AG09319 (cell line): ENCODE measurements at regions not wholly inside any gene's neighbourhood (a gene's known extent, or its start where the extent isn't known, plus 50 kb on each side); places are given as distances from the start of the nearest gene placed in this dataset.

Experiments used
- DNase-seq: peaks from one replicate; pipeline ENCODE4 v3.0.0-alpha.2; 2010; ENCODE audit warnings: low read depth; ENCODE audit errors: extremely low read depth
- TF ChIP-seq, protein P1 (sequence below): IDR thresholded peaks from 2 replicates; pipeline ENCODE4 v1.5.1; 2011; ENCODE audit warnings: low read depth, mild to moderate bottlenecking, inconsistent platforms, low read length, moderate library complexity

DNA sequence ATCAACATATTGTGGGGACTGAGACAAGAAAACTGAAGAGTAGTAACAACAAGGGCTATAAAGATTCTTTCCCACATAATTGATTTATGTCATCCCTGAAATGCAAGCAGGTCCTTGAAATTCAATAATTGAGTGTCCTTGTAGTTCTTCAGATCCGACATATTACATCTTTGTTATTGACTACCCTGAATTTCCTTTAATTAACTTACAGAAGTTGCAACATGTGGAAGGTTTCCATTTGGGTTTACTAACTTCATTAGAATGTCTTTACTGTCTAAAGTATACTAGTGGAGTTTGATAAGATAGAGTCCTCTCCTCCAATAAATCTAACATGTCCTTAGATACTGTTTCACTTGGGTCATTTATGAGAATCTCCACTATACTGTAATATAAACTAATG is 951.8 kb downstream of the SLC6A15 start:
- no peak for DNase-seq
- TF ChIP-seq, protein P1, sequence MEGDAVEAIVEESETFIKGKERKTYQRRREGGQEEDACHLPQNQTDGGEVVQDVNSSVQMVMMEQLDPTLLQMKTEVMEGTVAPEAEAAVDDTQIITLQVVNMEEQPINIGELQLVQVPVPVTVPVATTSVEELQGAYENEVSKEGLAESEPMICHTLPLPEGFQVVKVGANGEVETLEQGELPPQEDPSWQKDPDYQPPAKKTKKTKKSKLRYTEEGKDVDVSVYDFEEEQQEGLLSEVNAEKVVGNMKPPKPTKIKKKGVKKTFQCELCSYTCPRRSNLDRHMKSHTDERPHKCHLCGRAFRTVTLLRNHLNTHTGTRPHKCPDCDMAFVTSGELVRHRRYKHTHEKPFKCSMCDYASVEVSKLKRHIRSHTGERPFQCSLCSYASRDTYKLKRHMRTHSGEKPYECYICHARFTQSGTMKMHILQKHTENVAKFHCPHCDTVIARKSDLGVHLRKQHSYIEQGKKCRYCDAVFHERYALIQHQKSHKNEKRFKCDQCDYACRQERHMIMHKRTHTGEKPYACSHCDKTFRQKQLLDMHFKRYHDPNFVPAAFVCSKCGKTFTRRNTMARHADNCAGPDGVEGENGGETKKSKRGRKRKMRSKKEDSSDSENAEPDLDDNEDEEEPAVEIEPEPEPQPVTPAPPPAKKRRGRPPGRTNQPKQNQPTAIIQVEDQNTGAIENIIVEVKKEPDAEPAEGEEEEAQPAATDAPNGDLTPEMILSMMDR: no peak

DNA sequence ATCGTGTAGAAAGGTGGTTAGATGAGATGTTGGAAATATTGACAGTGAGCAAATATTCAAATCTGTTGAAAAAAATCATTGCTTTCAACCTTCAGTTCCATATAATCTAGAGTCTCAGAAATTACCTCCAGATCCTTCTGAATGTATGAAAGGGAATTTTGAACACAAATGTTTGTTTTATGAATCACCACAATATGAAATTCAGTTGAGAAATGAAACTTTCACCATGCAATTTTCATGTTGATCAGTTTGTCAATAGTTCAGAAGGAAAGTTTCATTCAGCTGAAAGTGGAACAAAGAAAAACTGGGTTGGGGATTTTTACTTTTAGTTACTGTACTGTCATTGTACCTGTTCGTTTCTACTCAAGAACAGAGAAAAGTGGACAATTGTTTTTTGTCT is 953.6 kb downstream of the SLC6A15 start:
- TF ChIP-seq, protein P1: no peak
- DNase-seq: no peak

DNA sequence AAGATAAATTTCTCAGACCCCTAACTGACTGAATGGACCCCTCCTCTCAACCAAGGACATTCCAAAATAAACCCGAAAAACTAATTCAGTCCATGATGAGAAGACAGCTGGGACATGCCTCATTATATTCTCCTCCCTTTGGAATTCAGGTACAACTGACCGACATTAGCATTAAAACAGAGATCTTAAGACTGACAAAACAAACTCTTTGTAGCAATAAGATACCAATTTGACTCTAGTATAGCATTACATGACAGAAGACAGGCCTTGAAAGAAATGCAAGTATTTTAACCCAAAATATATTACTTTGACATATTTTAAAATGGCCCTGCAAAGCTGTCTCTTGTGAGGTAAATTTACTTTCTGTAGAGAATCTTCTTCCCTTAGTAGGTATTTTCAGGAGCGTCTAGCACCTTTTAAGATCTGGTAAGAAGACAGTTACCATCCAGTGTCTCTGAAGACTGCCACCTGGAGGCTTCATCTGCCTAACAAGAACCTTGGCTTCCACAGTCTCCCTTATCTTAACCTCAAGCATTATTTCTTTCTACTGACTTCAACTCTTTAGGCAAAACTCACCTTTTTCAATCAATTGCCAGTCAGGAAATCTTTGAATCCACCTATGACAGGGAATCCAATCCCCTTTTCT is 957.5 kb downstream of the SLC6A15 start:
- TF ChIP-seq, protein P1: no peak
- no peak for DNase-seq

DNA sequence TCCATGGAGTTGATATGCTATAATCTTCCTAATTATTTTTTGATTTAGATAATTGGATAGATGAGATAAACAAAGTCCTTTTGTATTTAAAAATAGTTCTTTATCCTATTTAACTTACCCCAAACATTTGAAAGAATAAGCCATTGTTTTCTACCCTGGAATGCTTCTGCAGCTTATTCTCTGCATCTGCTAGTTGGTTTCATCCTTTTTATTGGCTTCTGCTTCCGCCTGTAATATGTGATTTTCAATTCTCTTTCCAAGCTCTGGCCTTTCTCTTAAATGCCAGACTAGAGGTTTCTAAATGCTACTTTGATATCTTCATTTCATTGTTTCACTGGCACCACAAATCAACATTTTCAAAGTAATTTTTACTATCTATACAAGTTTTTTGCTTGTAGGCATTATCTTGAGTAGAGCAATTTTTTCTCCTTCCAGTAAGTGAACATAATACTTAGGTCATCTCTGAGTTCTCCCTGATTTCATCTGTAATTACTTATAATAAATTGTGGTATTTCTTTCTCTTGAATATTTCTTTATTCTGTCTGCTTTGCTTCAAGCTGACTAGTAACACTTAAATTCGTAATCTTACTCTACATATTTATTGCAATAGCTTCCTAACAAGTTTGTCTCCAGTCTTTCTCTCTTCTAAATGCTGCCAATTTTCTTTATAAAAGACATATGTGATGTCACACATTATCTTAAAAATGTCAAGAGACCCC is 958.4 kb downstream of the SLC6A15 start:
- no peak for DNase-seq
- TF ChIP-seq, protein P1: no peak

DNA sequence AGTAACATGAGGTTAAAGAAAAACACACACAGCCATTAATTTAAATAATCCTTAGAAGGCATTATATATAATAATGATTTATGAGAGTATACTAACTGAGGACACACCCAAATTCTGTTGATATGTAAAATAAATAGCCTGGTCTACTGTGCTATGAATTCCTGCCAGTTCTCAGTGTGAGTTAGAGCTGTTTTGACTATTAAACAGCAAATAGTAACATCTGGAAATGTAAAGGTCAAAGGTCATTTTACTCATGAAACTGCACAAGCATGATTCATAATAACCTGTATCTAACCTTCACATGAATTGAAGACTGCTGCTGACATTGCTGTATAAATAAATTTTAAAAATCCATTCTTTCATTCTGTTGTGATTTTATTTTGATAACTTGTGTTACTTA is 966.7 kb downstream of the SLC6A15 start:
- TF ChIP-seq, protein P1: no peak
- peak; percentile 10 for DNase-seq

DNA sequence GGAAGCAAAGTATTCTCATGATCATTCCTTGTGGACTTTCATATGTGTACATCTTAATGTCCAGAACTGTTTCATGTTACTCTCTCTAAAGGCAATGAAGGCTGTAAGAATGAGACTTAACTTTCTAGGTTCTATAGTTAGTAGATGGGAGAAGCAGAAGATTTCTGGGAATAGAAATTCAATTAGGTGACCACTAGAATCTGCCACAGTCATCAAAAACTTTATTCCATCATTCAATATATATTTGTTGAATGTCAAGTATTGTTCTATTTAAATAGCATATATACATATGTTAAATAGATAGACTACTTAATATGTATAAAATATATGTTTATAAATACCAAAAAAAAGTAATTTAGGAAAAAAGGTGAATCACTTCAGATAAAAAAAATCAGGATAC is 972.9 kb downstream of the SLC6A15 start:
- DNase-seq: no peak
- TF ChIP-seq, protein P1: no peak

DNA sequence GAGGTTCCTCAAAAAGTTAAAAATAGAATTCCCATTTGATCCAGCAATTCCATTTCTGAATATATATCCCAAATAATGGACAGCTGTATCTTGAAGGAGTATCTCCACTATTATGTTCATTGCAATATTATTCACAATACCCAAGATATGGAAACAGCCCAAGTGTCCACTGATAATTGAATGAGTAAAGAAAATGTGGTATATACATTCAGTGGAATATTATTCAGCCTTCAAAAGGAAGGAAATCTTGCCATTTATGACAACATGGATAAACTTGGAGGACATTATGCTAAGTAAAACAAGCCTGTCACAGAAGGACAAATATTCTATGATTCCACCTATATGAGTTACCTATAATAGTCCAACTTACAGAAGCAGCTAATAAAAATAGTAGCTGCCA is 979.0 kb downstream of the SLC6A15 start:
- DNase-seq: no peak
- TF ChIP-seq, protein P1: no peak
